C1 segment of cervical spinal cord (tissue), 14 donors: ENCODE measurements at regions not wholly inside any gene's neighbourhood (a gene's known extent, or its start where the extent isn't known, plus 50 kb on each side); places are given as distances from the start of the nearest gene placed in this dataset.
"Not testable (repeated sequence)": the region's sequence is repeated elsewhere in the genome, so short reads cannot be mapped to it uniquely, and the experiment has no call there.

Source experiments
- DNase-seq, 14 donors: peaks; one replicate each; lab custom pipeline; 2025; lab: John Stamatoyannopoulos, UW

DNA sequence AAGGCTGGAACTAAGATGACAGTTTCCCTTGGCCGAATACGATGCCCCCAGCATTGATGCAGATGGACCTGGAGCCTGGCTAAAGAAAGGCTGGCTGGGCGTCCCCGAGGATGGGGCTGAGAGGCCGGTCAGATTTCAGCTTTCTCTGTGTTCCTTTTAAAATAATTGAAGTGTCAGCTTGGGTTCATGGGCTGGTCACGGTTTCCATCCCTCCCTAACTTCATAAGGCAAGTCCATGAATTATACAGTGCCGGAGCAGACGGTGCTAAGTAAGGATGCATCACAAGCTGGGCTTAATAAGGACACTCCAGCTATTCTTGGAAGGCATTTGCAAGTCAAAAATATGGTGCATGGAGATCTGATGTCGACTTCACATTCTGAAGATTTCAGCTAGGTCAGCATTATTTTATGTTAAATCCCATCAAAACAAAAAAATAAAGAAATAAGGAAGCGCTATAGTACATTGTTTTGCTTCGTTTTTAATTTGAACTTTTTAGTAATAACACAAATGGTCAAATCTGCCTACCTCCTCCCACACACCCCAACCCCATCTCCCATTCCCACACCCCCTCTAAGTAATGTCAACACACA is 220.8 kb downstream of the RPLP1 start:
- no peak for DNase-seq

DNA sequence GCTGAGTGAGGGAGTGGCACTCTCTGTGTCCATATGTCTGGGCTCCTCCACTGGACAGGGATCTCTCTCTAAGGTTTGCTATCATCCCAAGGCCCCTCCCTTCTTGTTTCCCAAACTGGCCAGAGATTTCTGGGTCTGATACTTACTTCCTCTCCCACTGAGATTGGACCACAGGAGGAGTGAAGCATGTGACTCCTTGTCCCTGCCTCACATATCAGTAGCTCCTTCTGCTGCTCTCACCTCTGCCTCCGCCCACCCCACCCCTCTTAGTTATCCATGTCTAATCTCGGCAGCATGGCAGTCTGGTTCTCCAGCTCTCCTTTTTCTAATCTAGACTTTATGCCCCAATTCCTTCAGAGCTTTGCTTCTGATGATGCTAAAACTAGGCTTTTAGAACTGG is 223.1 kb downstream of the RPLP1 start:
- DNase-seq: no peak

DNA sequence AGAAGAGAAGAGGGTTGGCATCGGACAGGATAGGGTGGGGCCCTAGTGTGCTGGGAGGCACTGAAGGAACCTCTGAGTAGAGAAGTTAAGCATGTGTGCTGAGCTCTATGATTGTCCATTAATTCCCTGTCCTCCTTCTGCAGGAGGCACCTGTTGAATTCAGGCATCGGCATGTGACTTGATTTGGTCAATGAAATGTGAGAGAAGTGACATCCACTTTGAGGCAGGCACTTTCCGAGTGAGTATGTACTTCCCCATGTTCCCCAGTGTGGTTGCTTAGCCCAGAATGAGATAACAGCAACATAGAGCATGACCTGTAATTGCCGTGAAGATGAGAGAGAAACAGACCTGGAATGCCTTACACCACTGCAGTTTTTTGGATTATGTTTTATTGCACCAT is 224.8 kb downstream of the RPLP1 start:
- no peak for DNase-seq

DNA sequence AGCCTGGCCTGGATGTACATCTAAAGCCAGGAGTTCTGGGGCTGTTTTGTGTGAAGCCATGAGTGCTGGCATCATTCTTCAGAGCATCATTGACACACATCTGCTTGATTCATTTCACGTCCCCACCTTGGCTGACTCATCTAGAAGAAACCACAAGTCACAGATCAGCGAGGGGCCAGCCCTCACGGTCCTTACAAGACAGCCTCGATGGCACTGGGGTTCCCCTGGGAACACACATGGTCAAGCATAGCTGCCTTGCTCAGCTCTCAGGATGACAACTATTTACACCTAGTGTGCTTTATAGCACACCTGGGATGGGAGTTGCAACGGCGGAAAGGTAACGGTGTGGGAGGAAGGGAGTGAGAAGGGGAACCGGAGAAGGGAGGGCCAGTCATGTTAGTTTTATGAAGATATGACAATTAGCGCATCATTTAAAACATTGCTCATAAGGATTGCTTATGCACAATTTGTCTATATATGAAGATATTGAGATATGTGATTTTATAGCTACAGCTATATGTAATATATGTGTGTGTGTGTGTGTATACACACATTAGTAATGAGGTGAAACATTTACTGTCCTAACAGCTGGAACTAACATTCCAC is 227.1 kb downstream of the RPLP1 start:
- no peak for DNase-seq

DNA sequence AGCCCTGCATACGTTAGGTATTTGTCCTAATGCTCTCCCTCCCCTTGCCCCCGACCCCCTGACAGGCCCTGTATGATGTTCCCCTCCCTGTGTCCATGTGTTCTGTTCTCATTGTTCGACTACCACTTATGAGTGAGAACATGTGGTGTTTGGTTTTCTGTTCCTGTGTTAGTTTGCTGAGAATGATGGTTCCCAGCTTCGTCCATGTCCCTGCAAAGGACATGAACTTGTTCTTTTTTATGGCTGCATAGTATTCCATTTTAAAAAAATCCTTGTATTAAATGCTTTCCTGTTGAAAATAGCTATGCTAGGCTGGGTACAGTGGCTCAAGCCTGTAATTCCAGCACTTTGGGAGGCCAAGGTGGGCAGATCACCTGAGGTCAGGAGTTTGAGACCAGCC is 232.2 kb downstream of the RPLP1 start:
- not testable (repeated sequence) for DNase-seq

DNA sequence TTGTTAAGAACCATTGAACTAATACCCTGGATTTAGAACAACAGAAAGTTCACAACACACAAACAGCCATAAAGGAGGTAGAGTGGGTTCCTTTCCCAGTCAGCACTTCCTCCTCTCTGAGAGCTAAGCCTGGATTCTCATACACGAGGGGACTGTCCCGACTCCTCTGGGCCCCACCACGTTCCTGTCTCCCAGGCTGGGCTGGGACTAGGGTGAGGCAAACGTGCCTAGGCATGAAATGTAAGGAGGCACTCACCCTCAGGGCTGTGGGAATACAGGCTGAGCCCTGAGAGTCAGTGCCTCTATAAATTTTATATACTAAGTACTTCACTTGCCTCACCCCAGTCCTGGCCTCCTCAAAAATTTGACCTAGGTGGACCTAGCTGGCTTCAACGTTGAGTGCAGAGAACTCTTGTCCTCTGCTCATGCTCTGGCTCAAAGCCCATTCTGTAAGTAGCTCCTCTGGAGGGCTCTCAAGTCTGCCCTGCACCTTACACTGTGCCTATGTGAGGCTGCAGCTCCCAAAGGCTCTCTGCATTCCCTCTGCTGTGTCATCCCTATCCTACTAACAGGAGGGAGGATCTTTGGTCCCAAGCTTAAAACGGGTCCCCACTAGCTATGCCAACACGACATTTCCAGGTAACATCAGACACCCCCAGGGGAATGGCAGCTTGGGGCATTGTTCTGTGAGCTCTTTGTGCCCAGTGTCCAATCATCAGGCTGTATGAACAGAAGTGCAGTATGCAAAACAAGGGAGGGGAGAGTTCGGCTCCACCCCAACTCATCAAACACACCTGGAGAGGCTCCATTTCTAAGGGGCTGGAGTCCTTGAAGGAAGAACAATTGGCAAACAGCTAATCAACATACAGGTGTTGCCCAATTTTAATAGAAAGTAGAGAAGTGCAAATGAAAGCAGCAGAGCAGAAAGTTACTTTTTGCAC is 233.2 kb downstream of the RPLP1 start:
- no peak for DNase-seq

DNA sequence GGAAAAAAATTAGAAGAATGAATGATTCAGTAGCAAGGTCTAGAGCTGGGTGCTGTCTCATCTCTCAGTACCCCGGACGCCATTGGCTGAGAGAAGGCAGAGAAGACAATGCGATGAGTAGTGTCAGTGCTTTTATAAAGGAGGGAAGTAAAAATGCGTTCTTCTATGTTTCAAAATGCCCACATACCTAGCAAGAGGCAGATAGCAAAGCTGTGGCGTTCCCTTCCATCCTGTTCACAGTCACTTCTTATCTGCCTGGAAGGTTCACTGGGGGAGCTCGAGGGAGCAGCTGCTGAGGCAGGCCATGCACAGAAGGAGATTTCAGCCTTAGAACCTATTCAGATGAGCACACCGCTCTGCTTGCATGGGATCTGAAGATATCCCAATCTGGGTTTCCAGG is 234.0 kb downstream of the RPLP1 start:
- no peak for DNase-seq

DNA sequence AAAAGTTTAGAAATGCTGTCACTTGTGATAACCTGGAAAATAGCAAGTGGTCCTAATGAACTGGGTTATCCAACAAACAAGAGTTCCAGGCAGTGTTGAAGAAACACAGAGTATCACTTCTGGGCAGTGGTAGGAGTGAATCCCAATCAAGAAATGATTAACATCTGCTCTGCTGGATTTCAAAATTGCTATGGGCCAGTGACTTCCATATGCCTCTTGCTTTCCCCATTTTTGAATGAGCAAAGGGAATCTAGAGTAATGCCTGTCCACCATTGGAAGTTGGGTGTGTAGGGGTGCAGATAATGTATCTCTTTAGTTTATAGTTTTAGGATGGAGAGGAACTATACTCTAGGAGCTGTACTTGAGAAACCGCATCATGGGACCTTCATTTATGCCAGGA is 236.5 kb downstream of the RPLP1 start:
- DNase-seq: no peak

DNA sequence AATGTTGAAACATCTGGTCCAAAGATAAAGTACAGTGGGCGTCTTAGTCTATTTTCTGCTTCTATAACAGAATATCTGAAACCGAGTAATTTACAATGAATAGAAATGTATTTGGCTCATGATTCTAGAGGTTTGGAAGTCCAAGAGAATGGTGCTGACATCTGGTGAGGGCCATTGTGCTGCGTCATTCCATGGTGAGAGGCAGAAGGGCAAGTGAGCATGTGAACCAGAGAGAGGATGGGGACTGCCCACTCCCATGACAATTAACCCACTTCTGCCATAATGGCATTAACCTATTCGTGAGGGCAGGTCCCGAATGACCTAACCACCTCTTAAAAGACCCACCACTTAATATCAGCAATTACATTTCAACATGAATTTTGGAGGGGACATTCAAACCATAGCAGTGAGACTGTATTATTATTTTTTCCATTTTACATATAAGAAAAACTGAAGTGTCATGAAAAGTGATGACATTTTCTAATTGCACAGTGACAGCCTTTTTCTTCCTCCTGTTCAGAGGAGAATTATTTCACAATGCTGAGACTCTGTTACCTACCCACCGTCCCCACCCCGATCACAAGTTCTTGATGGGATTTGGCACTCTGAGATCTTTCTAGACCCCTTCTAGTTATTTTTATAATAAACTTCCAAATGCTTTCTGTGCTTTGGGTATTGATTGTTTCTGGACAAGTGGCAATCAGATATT is 238.8 kb downstream of the RPLP1 start:
- no peak for DNase-seq

DNA sequence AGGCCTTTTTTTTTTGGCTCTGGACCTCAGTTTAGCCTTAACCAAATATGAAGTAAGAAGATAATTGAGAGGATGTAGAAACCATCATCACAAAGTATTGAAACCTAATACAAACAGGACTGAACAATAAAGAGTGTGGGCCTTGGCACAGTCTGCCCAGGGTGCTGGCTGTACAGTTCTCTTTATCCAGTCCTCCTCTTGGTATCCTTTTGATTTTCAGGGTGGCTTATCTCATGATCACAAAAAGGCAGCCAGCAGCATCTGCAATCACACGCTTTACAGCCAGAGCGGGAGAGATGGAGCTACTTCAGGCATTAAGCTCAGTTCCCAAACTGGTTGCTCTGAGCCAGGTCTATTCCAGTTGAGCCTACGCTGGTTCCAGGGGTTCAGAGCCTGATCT is 239.7 kb downstream of the RPLP1 start:
- no peak for DNase-seq

DNA sequence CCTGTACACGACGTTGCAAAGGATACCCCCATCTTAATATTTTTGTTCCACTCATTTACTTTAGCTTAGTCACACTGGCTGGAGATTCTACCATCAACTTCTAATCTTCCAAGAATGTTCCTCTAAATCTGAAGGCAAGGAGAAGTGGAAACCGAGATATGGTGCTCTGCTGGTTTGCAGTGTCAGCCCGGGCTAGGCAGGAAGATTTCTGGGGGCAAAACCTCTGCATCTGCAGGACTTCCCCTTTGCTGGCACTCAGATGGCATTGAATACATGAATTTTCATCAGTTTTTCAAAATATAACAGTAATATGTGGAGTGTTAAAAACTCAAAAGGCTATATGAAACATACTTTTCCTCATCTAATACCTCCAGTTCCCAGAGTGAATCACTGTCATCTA is 240.4 kb downstream of the RPLP1 start:
- DNase-seq: no peak

DNA sequence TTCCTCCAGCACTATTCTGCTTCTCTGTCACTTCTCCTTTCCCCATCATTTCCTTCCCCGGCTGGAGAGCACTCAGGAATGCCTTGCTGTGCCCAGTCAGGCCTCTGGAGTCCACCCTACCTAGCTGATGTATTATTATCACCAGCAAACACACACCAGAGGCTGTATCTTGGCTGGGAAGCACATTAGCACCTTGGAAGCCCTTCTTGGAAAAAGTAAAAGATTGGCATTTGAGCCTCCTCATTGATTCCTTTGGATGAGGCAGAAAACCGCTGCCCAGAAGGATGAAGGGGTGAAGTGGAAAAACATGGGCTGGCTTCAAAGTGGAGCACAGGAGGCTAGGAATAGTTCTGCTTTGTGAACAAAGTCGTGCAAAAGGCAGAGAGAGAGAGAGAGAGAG is 244.3 kb downstream of the RPLP1 start:
- DNase-seq: no peak

DNA sequence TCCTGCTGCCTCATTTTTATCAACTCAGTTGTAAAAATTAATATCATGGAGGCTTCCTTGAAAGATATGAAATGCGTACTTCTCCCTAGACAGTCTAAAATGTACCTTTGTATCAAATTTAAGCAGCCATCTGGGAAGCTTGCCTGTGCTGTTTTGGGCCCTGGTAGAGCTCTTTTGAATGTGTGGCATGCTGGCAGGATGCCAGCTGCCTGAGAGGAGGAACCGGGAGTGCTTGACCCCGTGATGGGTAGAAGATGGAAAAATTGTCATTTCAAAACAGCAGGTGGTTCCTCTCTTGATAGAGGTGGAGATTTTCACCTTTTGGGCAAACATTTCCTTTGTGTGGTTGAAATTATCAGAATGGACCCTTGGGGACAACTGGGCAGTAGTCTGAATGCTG is 245.3 kb downstream of the RPLP1 start:
- peak in 3 of 14 donors; percentile 7 to 16 (median 11) for DNase-seq

DNA sequence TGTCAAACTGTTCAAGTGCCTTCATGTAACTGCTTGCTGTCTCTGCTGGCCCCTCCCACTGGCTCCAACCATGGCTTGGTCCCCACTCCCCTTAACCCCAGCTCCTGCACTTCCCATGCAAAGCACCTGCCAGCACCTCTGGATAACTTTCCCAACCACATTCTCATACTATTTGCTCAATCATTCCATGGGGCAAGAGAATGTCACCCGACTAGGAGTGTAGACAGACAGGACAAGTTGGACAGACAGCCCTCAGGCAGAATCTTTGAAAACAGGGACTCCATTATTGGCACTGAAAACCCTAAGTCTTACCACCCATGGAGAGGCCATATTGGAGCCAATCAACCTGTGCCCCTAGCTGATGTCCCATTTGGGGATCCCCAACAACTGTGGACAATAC is 246.5 kb downstream of the RPLP1 start:
- DNase-seq: no peak

DNA sequence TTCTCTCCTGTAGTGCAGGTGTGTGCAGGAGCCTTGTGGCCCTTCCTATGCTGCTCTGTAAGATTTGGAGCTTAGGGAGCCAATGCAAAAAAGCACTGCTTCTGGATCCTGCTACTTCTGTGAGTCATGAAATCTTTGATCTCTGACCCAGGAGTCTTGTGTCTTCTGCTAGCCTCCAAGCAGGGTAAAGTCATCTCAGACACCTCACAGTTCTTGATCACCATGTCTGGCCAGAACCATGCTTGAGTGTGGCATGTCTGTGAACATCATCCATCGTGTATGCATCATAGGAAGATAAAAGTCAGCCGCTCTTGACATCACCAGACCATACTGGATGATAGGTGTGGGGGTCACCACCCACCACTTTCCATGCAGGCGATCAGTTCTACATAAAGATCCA is 247.8 kb downstream of the RPLP1 start:
- DNase-seq: no peak

DNA sequence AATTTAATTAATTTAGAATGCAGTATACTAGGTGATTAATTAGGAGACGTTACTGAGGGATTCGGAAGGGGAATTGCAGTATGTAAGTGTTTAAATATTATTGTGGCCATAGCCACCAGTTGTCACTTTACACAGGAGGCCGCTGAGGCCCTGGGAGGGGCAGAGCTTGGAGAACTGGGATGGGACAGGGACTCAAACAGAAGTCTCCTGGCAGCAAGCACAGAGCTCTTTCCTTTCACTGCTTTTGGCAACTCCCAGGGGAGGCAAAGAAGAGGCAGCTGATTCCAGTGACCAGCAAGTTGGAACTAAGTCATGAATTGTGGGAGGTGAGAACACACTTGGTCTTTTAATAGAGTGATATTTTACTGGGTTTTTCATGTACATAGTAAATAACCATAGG is 248.6 kb downstream of the RPLP1 start:
- DNase-seq: peak in 2 of 14 donors; percentile 12 to 24

DNA sequence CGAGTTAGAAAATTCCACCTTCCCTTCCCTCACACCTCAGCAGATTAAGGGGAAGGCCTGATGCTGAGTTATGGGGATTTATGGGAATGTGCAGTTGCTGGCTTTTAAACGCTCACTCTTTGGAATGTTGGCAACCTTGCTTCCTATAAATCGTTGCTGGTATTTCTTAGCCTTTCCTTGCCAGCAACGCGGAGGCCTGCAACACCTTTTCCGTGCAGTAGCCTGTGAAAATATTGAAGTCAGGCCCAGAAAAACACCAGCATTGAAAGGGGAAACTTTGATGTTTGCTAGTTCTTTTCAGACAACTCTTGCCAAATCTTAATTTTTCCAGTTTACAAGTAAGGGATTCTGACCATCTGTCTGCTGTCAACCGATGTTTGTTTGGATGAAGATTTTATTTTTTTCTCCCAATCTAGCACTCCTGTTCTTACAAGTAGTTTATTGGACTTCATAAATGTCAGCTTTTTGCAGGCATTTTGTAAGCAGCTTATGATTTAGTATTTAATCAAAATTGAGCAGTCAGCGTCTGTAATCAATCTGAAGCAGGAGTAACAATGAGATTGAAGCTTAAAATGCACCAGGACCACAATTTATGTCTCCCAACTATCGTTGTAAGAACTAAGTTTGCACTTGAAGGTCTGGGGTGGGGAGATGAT is 251.0 kb downstream of the RPLP1 start:
- DNase-seq: no peak

DNA sequence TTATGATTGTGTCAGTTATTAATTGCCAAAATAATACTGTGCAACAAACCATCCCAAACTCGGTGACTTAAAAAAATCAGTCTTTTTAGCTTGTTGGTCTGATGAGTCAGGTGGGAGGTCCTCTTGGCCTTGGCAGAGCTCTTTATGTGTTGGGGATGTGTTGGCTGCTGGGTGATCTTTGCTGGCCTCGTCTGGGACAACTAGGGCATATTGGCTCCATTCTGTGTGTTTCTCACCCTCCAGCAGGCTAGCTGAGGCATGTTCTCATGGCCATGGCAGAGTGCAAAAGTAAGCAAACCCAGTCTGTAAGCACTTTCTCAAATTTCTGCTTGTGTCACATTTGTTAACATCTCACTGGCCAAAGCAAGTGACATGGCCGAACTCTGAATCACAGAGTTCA is 251.6 kb downstream of the RPLP1 start:
- DNase-seq: no peak

DNA sequence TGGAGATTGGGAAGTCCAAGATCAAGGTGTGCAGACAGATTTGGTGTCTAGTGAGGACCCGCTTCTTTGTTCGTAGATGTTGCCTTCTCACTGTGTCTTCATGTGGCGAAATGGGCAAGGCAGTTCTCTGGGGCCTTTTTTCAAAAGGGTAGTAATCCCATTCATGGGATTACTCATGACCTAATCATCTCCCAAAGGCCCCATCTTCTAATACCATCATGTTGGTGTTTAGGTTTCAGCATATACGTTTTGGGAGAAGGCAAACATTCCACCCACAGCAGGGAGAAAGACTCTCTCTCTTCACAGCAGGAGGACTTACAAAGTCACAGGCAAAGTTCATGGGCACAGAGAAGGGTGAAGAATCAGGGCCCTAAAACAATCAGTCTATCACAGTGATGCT is 252.1 kb downstream of the RPLP1 start:
- no peak for DNase-seq

DNA sequence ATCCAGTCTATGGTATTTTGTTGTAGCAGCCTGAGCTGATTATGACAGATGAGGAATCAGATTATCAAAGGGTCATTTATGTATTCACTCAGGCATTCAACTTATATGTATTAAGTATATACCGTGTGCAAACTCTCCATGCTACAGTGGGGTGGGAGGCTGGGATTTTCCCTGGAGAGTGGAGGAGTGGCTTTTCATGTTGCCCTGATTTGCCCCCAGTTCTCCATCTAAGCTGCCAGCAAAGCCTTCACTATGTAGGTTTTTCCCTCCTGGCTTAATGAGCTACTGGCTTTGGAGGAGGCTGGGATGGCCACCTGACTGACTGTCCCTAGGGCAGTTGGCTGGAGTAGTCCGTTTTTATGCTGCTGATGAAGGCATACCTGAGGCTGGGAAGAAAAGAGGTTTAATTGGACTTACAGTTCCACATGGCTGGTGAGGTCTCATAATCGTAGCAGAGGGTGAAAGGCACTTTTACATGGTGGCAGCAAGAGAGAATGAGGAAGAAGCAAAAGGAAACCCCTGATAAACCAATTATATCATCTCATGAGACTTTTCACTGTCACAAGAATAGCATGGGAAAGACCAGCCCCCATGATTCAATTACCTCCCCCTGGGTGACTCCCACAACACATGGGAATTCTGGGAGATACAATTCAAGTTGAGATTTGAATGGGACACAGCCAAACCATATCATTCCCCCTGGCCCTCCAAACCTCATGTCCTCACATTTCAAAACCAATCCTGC is 253.9 kb downstream of the RPLP1 start:
- no peak for DNase-seq

DNA sequence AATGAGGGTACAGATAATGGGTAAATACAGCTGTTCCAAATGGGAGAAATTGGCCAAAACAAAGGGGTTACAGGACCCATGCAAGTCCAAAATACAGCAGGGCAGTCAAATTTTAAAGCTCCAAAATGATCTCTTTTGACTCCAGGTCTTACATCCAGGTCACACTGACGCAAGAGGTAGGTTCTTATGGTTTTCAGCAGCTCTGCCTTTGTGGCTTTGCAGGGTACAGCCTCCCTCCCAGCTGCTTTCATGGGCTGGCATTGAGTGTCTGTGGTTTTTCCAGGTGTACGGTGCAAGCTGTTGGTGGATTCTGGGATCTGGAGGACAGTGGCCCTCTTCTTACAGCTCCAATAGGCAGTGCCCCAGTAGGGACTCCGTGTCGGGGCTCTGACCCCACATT is 254.6 kb downstream of the RPLP1 start:
- not testable (repeated sequence) for DNase-seq
